ENCODE measurements at regions not wholly inside any gene's neighbourhood (a gene's known extent, or its start where the extent isn't known, plus 50 kb on each side); places are given as distances from the start of the nearest gene placed in this dataset.

GRCh38 chr3:76933245-76933644, 106.7 kb upstream of the ROBO2 start:
- no peak for TF ChIP-seq CTCF (IDR thresholded peaks at IDR 0.05)
- H3K27me3 Mint-ChIP-seq (ENCODE audit: low read depth): no peaks in the 10 kb centered on the region
- no peaks in the 10 kb centered on the region for H3K9me3 Mint-ChIP-seq (ENCODE audit: low read depth)
- no peaks in the 10 kb centered on the region for H3K4me1 Mint-ChIP-seq (ENCODE audit: low read depth)
- H3K36me3 Mint-ChIP-seq (ENCODE audit: low read depth): no peaks in the 10 kb centered on the region
- DNase-seq (ENCODE audit: low spot score): no peak
- no peak overlapping the region for H3K27ac Mint-ChIP-seq (ENCODE audit: unreplicated experiment)
- no peak overlapping the region for H3K4me3 Mint-ChIP-seq (ENCODE audit: unreplicated experiment)

GRCh38 chr3:76938962-76939361, 100.9 kb upstream of the ROBO2 start:
- no peaks in the 10 kb centered on the region for H3K36me3 Mint-ChIP-seq (ENCODE audit: low read depth)
- no peak for TF ChIP-seq CTCF (IDR thresholded peaks at IDR 0.05)
- no peak overlapping the region for H3K27ac Mint-ChIP-seq (ENCODE audit: unreplicated experiment)
- H3K4me1 Mint-ChIP-seq (ENCODE audit: low read depth): no peaks in the 10 kb centered on the region
- no peak for DNase-seq (ENCODE audit: low spot score)
- H3K4me3 Mint-ChIP-seq (ENCODE audit: unreplicated experiment): no peak overlapping the region
- H3K27me3 Mint-ChIP-seq (ENCODE audit: low read depth): no peaks in the 10 kb centered on the region
- peaks cover 3% of the 10 kb centered on the region for H3K9me3 Mint-ChIP-seq (ENCODE audit: low read depth)

GRCh38 chr3:76940181-76940770, 99.6 kb upstream of the ROBO2 start:
- H3K27ac Mint-ChIP-seq (ENCODE audit: unreplicated experiment): no peak overlapping the region
- H3K4me3 Mint-ChIP-seq (ENCODE audit: unreplicated experiment): no peak overlapping the region

DNA sequence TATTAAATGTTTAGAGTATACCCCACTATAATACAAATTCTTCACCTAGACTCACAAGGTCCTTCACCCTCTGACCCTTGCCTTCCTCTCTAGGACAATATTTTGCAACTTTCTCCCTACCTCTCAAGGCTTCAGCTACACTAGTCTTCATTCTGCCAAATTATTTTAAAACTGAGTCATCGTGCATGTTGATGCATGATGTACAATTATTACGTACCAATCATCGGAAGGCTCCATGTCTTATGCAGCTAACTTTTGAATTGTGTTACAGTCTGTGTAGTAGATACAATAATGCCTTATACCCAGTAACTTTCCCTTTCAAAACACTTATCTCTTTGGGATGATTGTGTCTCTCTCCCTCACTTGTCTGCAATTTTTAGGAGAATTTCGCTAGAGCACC, 98.5 kb upstream of the ROBO2 start:
- Mint-ChIP-seq H3K4me3 (ENCODE audit: unreplicated experiment) (no peak overlapping the region), H3K4me1 (ENCODE audit: low read depth) (no peaks in the 10 kb centered on the region)

More at GRCh38 chr3:76940181-76940770, 99.6 kb upstream of the ROBO2 start:
- TF ChIP-seq CTCF (IDR thresholded peaks at IDR 0.05): no peak
- Mint-ChIP-seq H3K27me3 (ENCODE audit: low read depth) (no peaks in the 10 kb centered on the region), H3K4me1 (ENCODE audit: low read depth) (no peaks in the 10 kb centered on the region), H3K9me3 (ENCODE audit: low read depth) (peaks cover 3% of the 10 kb centered on the region), H3K36me3 (ENCODE audit: low read depth) (no peaks in the 10 kb centered on the region)
- no peak for DNase-seq (ENCODE audit: low spot score)

DNA sequence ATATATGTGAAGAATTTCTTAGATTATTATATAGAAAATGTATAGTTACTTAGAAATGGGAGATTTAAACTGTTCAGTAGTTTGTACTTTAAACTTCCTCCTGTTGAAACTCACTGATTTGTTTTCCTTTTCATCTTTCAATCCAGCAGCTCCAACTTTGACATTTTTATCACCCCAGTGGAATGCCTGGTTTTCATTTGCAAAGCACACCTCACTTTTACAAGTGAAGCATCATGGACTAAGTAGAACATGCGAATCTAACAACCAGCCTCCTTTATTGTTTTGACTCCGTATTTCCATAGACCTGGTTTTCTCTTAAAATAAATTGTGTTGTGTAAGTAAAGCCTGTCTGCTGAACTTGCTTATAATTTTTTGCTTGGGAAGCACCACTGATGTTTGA, 97.8 kb upstream of the ROBO2 start:
- Mint-ChIP-seq H3K36me3 (ENCODE audit: low read depth) (no peaks in the 10 kb centered on the region), H3K27me3 (ENCODE audit: low read depth) (no peaks in the 10 kb centered on the region), H3K27ac (ENCODE audit: unreplicated experiment) (no peak overlapping the region), H3K4me3 (ENCODE audit: unreplicated experiment) (no peak overlapping the region), H3K4me1 (ENCODE audit: low read depth) (no peaks in the 10 kb centered on the region), H3K9me3 (ENCODE audit: low read depth) (peaks cover 3% of the 10 kb centered on the region)
- DNase-seq (ENCODE audit: low spot score): no peak
- no peak for TF ChIP-seq CTCF (IDR thresholded peaks at IDR 0.05)

More for the DNA sequence above, 98.5 kb upstream of the ROBO2 start:
- H3K27ac Mint-ChIP-seq (ENCODE audit: unreplicated experiment): no peak overlapping the region
- TF ChIP-seq CTCF (IDR thresholded peaks at IDR 0.05): no peak
- DNase-seq (ENCODE audit: low spot score): no peak
- H3K9me3 Mint-ChIP-seq (ENCODE audit: low read depth): peaks cover 3% of the 10 kb centered on the region
- H3K27me3 Mint-ChIP-seq (ENCODE audit: low read depth): no peaks in the 10 kb centered on the region
- no peaks in the 10 kb centered on the region for H3K36me3 Mint-ChIP-seq (ENCODE audit: low read depth)

All from chondrocyte (in vitro differentiated cells).